H9 (cell line): ENCODE measurements at regions not wholly inside any gene's neighbourhood (a gene's known extent, or its start where the extent isn't known, plus 50 kb on each side); places are given as distances from the start of the nearest gene placed in this dataset.

Experiments
- DNase-seq: peaks from one replicate; pipeline ENCODE4 v3.0.0-alpha.2; 2017
- H2AFZ ChIP-seq: one replicate; pipeline ENCODE4 v1.6.1; 2013; ENCODE audit warnings: mild to moderate bottlenecking, low read length, control low read depth, moderate library complexity
- H2AK5ac ChIP-seq: 2 replicates; pipeline ENCODE4 v1.6.1; 2013; ENCODE audit warnings: low read length, control low read depth, mixed read lengths; ENCODE audit not compliant: insufficient read length
- H2BK120ac ChIP-seq: one replicate; pipeline ENCODE4 v1.6.1; 2013; ENCODE audit warnings: low read depth, mild to moderate bottlenecking, low read length, control low read depth, inconsistent platforms; ENCODE audit not compliant: poor library complexity, severe bottlenecking
- H2BK12ac ChIP-seq: 2 replicates; pipeline ENCODE4 v1.6.1; 2013; ENCODE audit warnings: low read length, control low read depth, mixed read lengths, low read depth; ENCODE audit not compliant: insufficient read length
- H2BK15ac ChIP-seq: 2 replicates; pipeline ENCODE4 v1.6.1; 2013; ENCODE audit warnings: low read depth, low read length, control low read depth
- H2BK20ac ChIP-seq: one replicate; pipeline ENCODE4 v1.6.1; 2013; ENCODE audit warnings: low read depth, mild to moderate bottlenecking, low read length, control low read depth, inconsistent platforms; ENCODE audit not compliant: poor library complexity, severe bottlenecking
- H2BK5ac ChIP-seq: 2 replicates; pipeline ENCODE4 v1.6.1; 2013; ENCODE audit warnings: low read length, control low read depth, mixed read lengths; ENCODE audit not compliant: insufficient read length
- H3K14ac ChIP-seq: 2 replicates; pipeline ENCODE4 v1.6.1; 2013; ENCODE audit warnings: low read length, control low read depth; ENCODE audit not compliant: insufficient read depth
- H3K18ac ChIP-seq: 2 replicates; pipeline ENCODE4 v1.6.1; 2013; ENCODE audit warnings: low read depth, mild to moderate bottlenecking, mixed read lengths, low read length, control low read depth; ENCODE audit not compliant: insufficient read length
- H3K23ac ChIP-seq: 2 replicates; pipeline ENCODE4 v1.6.1; 2013; ENCODE audit warnings: low read length, control low read depth, mixed read lengths, low read depth; ENCODE audit not compliant: insufficient read length
- H3K23me2 ChIP-seq: 2 replicates; pipeline ENCODE4 v1.6.1; 2013; ENCODE audit warnings: low read depth, mild to moderate bottlenecking, mixed read lengths, low read length, control low read depth; ENCODE audit not compliant: insufficient read length, poor library complexity, severe bottlenecking
- H3K27ac ChIP-seq: 2 replicates; pipeline ENCODE4 v1.5.1; 2013; ENCODE audit warnings: low read length, control low read depth, mixed read lengths, low read depth; ENCODE audit not compliant: insufficient read length
- H3K27me3 ChIP-seq: 2 replicates; pipeline ENCODE4 v1.6.1; 2013; ENCODE audit warnings: low read length, control low read depth, inconsistent platforms; ENCODE audit not compliant: insufficient read depth
- H3K4ac ChIP-seq: 2 replicates; pipeline ENCODE4 v1.6.1; 2013; ENCODE audit warnings: low read depth, mild to moderate bottlenecking, control low read depth, inconsistent platforms, low read length, moderate library complexity
- H3K4me1 ChIP-seq: 2 replicates; pipeline ENCODE4 v1.6.1; 2013; ENCODE audit warnings: low read length, control low read depth, inconsistent platforms; ENCODE audit not compliant: insufficient read depth
- H3K4me2 ChIP-seq: 2 replicates; pipeline ENCODE4 v1.6.1; 2013; ENCODE audit warnings: low read length, control low read depth, mixed read lengths; ENCODE audit not compliant: insufficient read length, insufficient read depth
- H3K56ac ChIP-seq: 2 replicates; pipeline ENCODE4 v1.6.1; 2013; ENCODE audit warnings: low read depth, mild to moderate bottlenecking, mixed read lengths, low read length, control low read depth; ENCODE audit not compliant: insufficient read length
- H3K79me1 ChIP-seq: 2 replicates; pipeline ENCODE4 v1.6.1; 2013; ENCODE audit warnings: low read depth, mild to moderate bottlenecking, moderate library complexity, low read length, control low read depth, inconsistent platforms; ENCODE audit not compliant: insufficient read depth, poor library complexity, severe bottlenecking
- H3K79me2 ChIP-seq: 2 replicates; pipeline ENCODE4 v1.6.1; 2013; ENCODE audit warnings: low read length, control low read depth, inconsistent platforms; ENCODE audit not compliant: insufficient read depth
- H3K9ac ChIP-seq: 2 replicates; pipeline ENCODE4 v1.6.1; 2013; ENCODE audit warnings: low read length, control low read depth, mixed read lengths; ENCODE audit not compliant: insufficient read length; ENCODE audit errors: extremely low read depth
- H3K9me3 ChIP-seq: one replicate; pipeline ENCODE4 v1.6.1; 2013; ENCODE audit warnings: low read depth, low read length, inconsistent platforms; ENCODE audit not compliant: control insufficient read depth
- H3T11ph ChIP-seq: one replicate; pipeline ENCODE4 v1.6.1; 2013; ENCODE audit warnings: mild to moderate bottlenecking, low read length, control low read depth, inconsistent platforms
- H4K20me1 ChIP-seq: one replicate; pipeline ENCODE4 v1.6.1; 2013; ENCODE audit not compliant: control insufficient read depth, insufficient read length, insufficient read depth
- H4K5ac ChIP-seq: 2 replicates; pipeline ENCODE4 v1.6.1; 2013; ENCODE audit warnings: low read depth, mild to moderate bottlenecking, mixed read lengths, low read length, control low read depth; ENCODE audit not compliant: insufficient read length
- H4K8ac ChIP-seq: replicated peaks from 2 replicates; pipeline ENCODE4 v1.6.1; 2013; ENCODE audit warnings: low read length, control low read depth, mixed read lengths, low read depth; ENCODE audit not compliant: insufficient read length
- H4K91ac ChIP-seq: 2 replicates; pipeline ENCODE4 v1.6.1; 2013; ENCODE audit warnings: low read depth, mild to moderate bottlenecking, moderate library complexity, mixed read lengths, low read length, control low read depth; ENCODE audit not compliant: insufficient read length
- H3K27ac Mint-ChIP-seq, 3 experiments: 2 replicates in 2 of 3; 3 replicates in 1 of 3; pipeline ENCODE4 v1.8.0; 2020 to 2021; ENCODE audit warnings: mixed read lengths in 3 of 3, mild to moderate bottlenecking in 1 of 3, moderate library complexity in 1 of 3
- H3K27me3 Mint-ChIP-seq: 2 replicates; pipeline ENCODE4 v1.8.0; 2021; ENCODE audit warnings: low read depth, mild to moderate bottlenecking, moderate library complexity, mixed read lengths
- H3K36me3 Mint-ChIP-seq, 3 experiments: 2 replicates in 2 of 3; 3 replicates in 1 of 3; pipeline ENCODE4 v1.8.0; 2020 to 2021; ENCODE audit warnings: low read depth in 3 of 3, mixed read lengths in 3 of 3; ENCODE audit not compliant: insufficient read depth in 1 of 3
- H3K4me1 Mint-ChIP-seq, 2 experiments: 2 replicates each; pipeline ENCODE4 v1.8.0; 2020; ENCODE audit warnings: mixed read lengths in 2 of 2
- H3K4me3 Mint-ChIP-seq, 2 experiments: 2 replicates in 1 of 2; 3 replicates in 1 of 2; pipeline ENCODE4 v1.8.0; 2020 to 2021; ENCODE audit warnings: mild to moderate bottlenecking in 2 of 2, mixed read lengths in 2 of 2, moderate library complexity in 1 of 2
- H3K9me3 Mint-ChIP-seq, 2 experiments: 2 replicates in 1 of 2; 3 replicates in 1 of 2; pipeline ENCODE4 v1.8.0; 2020; ENCODE audit warnings: mild to moderate bottlenecking in 2 of 2, mixed read lengths in 2 of 2, moderate library complexity in 1 of 2
- CTCF ChIP-seq: fragments of 200-600 bp; sonication (generic); conservative IDR thresholded peaks from 3 replicates; pipeline ENCODE4 v1.8.0; 2021; ENCODE audit warnings: antibody characterized with exemption, mild to moderate bottlenecking
- WGBS: extraction: QIAGEN DNeasy Blood & Tissue Kit; methylation state at CpG from one replicate; pipeline ENCODE4 v1.1.7; 2013; ENCODE audit warnings: missing lambda C conversion rate, low lambda C conversion rate, mixed read lengths; ENCODE audit not compliant: insufficient read length; ENCODE audit errors: extremely low coverage; 5-methylcytosine and 5-hydroxymethylcytosine counted together

- H3K14ac ChIP-seq = no peak overlapping the region
- Mint-ChIP-seq H3K27me3 (no peaks in the 10 kb centered on the region), H3K4me1 (peaks cover 24 to 28% of the 10 kb centered on the region in 2 experiments), H3K9me3 (no peaks in the 10 kb centered on the region), H3K4me3 (no peak overlapping the region), H3K27ac (peak overlapping the region in 2 of 3 experiments; percentile 49 to 51; a peak in 2 of 7 replicates), H3K36me3 (peaks cover 2 to 9% (median 3%) of the 10 kb centered on the region in 3 experiments; a peak in 4 of 7 replicates)
- no peak overlapping the region for H2AFZ ChIP-seq
- H2BK15ac ChIP-seq = no peak overlapping the region
- H3K9me3 ChIP-seq = no peaks in the 10 kb centered on the region
- no peak overlapping the region for H2BK5ac ChIP-seq
- no peaks in the 10 kb centered on the region for H3K23me2 ChIP-seq
- TF ChIP-seq CTCF = no peak
- no peak overlapping the region for H3T11ph ChIP-seq
- H2BK120ac ChIP-seq = no peak overlapping the region
- no peaks in the 10 kb centered on the region for H4K20me1 ChIP-seq
- H3K4ac ChIP-seq = no peak overlapping the region
- no peak overlapping the region for H3K9ac ChIP-seq
- H4K8ac ChIP-seq = no peak overlapping the region
- no peak overlapping the region for H4K5ac ChIP-seq
- no peak overlapping the region for H2BK20ac ChIP-seq
- no peak overlapping the region for H3K56ac ChIP-seq
- no peak overlapping the region for H4K91ac ChIP-seq
- H3K18ac ChIP-seq = no peak overlapping the region
- H2AK5ac ChIP-seq = no peak overlapping the region
- no CpG with 5 or more reads among the region's 8 CpGs for WGBS
- no peak overlapping the region for H3K4me2 ChIP-seq
- no peak overlapping the region for H2BK12ac ChIP-seq
- no peak for DNase-seq
- H3K4me1 ChIP-seq = peaks cover 11% of the 10 kb centered on the region; the same call in 1 of the 2 replicates
- no peak overlapping the region for H3K27ac ChIP-seq
- peaks cover 13% of the 10 kb centered on the region for H3K79me1 ChIP-seq
- peaks cover 1% of the 10 kb centered on the region; the same call in 1 of the 2 replicates for H3K79me2 ChIP-seq
- H3K27me3 ChIP-seq = no peaks in the 10 kb centered on the region
- no peak overlapping the region for H3K23ac ChIP-seq
These were observed 133.8 kb upstream of the FOXN3 start for GRCh38 chr14:89550821-89551220.
